AG04450 (cell line): ENCODE measurements at regions not wholly inside any gene's neighbourhood (a gene's known extent, or its start where the extent isn't known, plus 50 kb on each side); places are given as distances from the start of the nearest gene placed in this dataset.

Experiments
- CTCF ChIA-PET: fragments of 300-600, 350-600 bp; formaldehyde crosslinking; extraction: SDS; loops from one replicate; lab custom pipeline; 2022; ENCODE audit warnings: antibody characterized with exemption, inconsistent platforms; lab: Charles Lee
- POLR2A ChIA-PET: fragments of 350-600 bp; formaldehyde crosslinking; extraction: SDS; loops from one replicate; lab custom pipeline; 2021; ENCODE audit warnings: antibody characterized with exemption, inconsistent platforms; lab: Yijun Ruan, JAX
- DNase-seq: peaks from one replicate; pipeline ENCODE4 v3.0.0-alpha.2; 2011; ENCODE audit warnings: low read depth, low spot score
- H3K27ac ChIP-seq: one replicate; pipeline ENCODE4 v1.5.1; 2012; ENCODE audit warnings: low read depth, low read length, control low read depth
- H3K27me3 ChIP-seq: one replicate; pipeline ENCODE4 v1.6.0; 2012; ENCODE audit warnings: low read length; ENCODE audit not compliant: control insufficient read depth, insufficient read depth
- H3K4me3 ChIP-seq: 2 replicates; pipeline ENCODE4 v1.5.1; 2011; ENCODE audit warnings: mild to moderate bottlenecking, low read depth, low read length, control low read depth
- H3K9me3 ChIP-seq: 2 replicates; pipeline ENCODE4 v1.5.1; 2012; ENCODE audit warnings: low read length; ENCODE audit not compliant: control insufficient read depth, insufficient read depth
- TF ChIP-seq, protein P1 (sequence below): IDR thresholded peaks from 2 replicates; pipeline ENCODE4 v1.5.1; 2011; ENCODE audit warnings: low read depth, low read length, control low read depth, inconsistent platforms

DNA sequence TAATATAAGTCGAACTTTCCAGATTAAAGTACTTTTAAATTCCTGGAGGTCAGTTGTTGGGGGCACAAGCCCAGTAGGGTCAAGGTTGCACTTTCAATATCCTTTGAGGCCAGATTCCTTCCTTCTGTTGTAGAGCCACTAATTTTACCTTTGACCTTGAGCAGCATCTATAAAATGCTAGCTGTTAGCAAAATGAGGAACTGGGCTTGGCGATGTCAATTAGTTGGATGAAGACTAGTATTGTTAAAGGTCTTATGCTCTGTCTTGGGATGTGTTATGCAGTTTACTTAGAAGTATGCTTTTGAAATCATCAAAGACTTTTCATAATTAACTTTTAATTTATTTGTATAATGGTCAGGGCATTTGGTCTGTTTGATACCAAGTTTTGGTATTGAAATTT is 425.9 kb upstream of the PROX1 start:
- ChIA-PET CTCF (no interaction called here), POLR2A (no interaction called here)
- Histone ChIP-seq H3K9me3 (no peaks in the 10 kb centered on the region; the same call in 1 of the 2 replicates), H3K27ac (no peak overlapping the region), H3K4me3 (no peak overlapping the region), H3K27me3 (no peaks in the 10 kb centered on the region)
- TF ChIP-seq, protein P1, sequence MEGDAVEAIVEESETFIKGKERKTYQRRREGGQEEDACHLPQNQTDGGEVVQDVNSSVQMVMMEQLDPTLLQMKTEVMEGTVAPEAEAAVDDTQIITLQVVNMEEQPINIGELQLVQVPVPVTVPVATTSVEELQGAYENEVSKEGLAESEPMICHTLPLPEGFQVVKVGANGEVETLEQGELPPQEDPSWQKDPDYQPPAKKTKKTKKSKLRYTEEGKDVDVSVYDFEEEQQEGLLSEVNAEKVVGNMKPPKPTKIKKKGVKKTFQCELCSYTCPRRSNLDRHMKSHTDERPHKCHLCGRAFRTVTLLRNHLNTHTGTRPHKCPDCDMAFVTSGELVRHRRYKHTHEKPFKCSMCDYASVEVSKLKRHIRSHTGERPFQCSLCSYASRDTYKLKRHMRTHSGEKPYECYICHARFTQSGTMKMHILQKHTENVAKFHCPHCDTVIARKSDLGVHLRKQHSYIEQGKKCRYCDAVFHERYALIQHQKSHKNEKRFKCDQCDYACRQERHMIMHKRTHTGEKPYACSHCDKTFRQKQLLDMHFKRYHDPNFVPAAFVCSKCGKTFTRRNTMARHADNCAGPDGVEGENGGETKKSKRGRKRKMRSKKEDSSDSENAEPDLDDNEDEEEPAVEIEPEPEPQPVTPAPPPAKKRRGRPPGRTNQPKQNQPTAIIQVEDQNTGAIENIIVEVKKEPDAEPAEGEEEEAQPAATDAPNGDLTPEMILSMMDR = no peak
- DNase-seq = no peak

DNA sequence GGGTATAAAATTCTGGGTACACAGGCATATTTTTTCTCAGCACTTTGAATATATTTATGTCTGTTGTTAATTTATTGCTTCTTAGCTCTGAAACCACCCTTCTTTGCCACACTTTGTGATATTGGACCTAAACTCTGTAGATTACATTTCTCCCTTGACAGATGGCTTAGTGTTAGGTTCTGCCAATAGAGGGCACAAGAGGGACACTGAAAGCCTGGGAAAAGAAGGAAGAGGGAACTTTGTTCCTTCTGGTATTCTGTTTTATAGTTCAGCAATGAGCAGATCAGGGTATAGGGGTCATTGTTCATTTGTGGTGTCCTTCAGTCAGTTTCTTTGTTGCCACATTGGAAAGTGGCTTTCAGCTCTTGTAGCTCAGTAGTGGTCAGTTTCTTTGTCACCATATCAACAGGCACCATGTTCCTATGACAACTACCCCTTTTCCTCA is 423.5 kb upstream of the PROX1 start:
- CTCF ChIA-PET = interaction anchor here (0.6 kb wide), 1 partner anchor 698 kb away, joined by 3 read pairs; no protein-coding TSS in a partner anchor
- H3K9me3 ChIP-seq = no peaks in the 10 kb centered on the region; the same call in 1 of the 2 replicates
- no peaks in the 10 kb centered on the region for H3K27me3 ChIP-seq
- TF ChIP-seq, protein P1 = no peak
- POLR2A ChIA-PET = no interaction called here
- no peak overlapping the region for H3K27ac ChIP-seq
- DNase-seq = no peak
- no peak overlapping the region for H3K4me3 ChIP-seq

DNA sequence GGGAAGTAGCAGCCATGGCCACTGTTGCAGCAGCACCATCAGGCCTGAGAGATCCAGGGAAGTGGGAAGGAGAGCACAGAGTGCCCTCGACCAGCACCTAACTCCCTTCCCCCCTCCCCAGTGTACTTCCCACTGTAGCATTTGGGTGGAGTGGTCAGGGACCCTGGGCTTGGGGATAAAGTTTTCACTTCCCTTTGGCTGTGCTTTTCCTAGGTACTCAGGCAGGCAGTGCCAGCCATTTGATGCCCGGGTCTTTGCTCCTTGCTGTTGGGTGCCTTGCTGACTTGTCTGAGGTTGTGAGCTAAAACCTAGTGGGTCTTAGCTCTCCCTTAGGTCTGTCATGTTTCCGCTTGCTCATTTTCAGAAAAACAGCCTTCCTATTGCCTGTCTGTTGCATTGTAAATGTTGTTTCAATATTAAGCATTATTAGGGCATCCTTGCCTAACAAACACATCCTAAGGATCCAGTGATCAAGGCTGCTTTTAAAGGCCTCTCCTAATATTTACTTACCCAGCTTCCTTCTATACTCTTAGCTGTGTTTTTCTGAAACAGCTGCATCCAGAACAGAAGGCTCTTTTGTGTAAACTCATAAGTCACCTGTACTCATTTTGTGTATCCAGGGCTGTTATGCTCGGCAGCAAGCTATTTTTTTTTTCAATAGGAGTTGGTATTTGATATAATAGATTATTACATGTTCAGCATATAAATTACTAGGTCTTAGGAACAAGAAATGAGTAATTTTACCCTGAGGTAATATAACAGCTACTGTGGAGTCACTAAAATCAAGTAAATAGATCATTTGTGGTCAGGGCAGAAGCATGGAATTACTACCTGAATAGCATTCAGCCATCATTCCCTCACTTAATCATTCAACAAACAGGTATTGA is 418.6 kb upstream of the PROX1 start:
- Histone ChIP-seq H3K27me3 (no peaks in the 10 kb centered on the region), H3K4me3 (no peak overlapping the region), H3K27ac (no peak overlapping the region), H3K9me3 (no peaks in the 10 kb centered on the region; the same call in 1 of the 2 replicates)
- POLR2A ChIA-PET = no interaction called here
- no peak for DNase-seq
- CTCF ChIA-PET = no interaction called here
- TF ChIP-seq, protein P1 = no peak

DNA sequence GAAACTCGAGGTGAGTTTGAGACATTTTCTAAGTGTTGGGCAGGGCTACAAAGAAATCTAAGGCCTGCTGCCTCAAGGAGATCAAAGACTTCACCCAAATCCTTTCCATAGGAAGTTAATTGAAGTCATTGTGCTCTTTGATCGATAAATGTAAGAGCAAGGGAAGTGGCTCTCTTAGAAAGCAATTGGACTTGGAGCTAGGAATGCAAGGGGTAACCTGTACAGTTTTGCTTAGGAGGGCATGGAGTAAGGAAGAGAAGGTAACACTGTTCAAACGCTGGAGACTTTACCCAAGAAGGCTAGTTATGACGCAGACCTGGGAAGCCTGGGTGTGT is 418.0 kb upstream of the PROX1 start:
- Histone ChIP-seq H3K4me3 (no peak overlapping the region), H3K9me3 (no peaks in the 10 kb centered on the region; the same call in 1 of the 2 replicates), H3K27me3 (no peaks in the 10 kb centered on the region), H3K27ac (no peak overlapping the region)
- ChIA-PET POLR2A (no interaction called here), CTCF (no interaction called here)
- TF ChIP-seq, protein P1 = no peak
- no peak for DNase-seq

DNA sequence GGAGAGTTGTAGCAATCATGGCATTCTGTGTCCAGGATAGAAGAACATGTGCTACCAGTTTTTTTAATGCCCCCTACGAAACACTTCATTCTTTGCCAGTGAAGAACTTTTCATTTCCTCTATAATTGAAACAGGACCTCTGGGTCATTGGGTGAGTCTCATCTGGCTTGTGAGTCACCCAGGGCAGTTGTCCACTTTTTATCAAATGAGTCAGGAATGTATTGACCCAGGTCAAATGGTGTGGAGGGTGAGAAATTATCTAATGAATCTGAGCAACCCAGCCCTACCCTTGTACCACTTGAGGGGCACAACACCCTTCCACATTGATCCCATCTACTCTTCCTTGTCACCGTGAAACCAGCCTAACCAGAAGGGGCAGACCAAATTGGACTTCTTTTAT is 417.3 kb upstream of the PROX1 start:
- no peaks in the 10 kb centered on the region; the same call in 1 of the 2 replicates for H3K9me3 ChIP-seq
- ChIA-PET CTCF (no interaction called here), POLR2A (no interaction called here)
- no peak overlapping the region for H3K4me3 ChIP-seq
- DNase-seq = no peak
- TF ChIP-seq, protein P1 = no peak
- H3K27me3 ChIP-seq = no peaks in the 10 kb centered on the region
- H3K27ac ChIP-seq = no peak overlapping the region
